A673 (cell line): ENCODE measurements at regions not wholly inside any gene's neighbourhood (a gene's known extent, or its start where the extent isn't known, plus 50 kb on each side); places are given as distances from the start of the nearest gene placed in this dataset.

Source experiments
- EZH2 ChIP-seq: fragments of 200-600 bp; sonication (generic); IDR thresholded peaks from 2 replicates; pipeline ENCODE4 v1.6.1; 2017; ENCODE audit warnings: borderline replicate concordance, low read depth, mild to moderate bottlenecking, mixed read lengths, antibody characterized with exemption, low read length; ENCODE audit not compliant: poor library complexity, severe bottlenecking
- TF ChIP-seq, protein P1 (sequence below): fragments of 300-800, 200-600 bp; sonication (generic); conservative IDR thresholded peaks from 2 replicates; pipeline ENCODE4 v1.5.1; 2017; ENCODE audit warnings: low read depth, mild to moderate bottlenecking, antibody characterized with exemption, low read length, moderate library complexity, mixed read lengths

DNA sequence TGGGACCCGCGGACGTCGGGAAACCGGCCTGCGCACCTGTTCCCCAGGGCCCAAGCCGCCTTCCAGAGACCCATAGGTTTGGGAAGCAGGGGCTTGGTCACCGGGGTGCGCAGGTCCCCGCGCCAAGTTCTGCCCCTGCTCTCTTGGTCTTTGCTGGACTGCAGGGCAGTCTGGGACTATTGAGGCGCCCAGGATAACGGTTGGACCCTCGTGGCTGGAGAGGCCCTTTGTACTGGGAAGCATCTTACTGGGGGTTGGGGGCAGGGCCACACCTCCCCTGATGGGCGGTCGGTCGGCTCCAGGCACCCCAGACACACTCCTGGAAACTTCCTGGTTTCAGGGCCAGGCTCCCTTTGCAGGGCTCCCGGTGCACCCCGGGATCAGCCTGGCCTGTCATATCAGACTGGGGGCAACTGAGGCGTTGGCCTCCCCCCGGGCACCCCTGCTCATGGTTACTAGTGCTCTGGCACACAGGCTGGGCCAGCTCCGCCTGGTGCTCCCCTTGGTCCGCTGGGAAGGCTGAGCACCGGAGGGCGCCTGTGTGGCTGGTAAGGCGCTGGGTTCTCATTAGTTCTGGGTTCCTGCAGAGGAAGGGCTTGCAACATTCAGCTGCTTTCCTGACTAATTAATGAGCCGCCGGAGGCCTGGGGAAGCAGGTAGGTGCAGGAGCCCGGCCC is 1250.5 kb downstream of the BRD1 start:
- TF ChIP-seq, protein P1, sequence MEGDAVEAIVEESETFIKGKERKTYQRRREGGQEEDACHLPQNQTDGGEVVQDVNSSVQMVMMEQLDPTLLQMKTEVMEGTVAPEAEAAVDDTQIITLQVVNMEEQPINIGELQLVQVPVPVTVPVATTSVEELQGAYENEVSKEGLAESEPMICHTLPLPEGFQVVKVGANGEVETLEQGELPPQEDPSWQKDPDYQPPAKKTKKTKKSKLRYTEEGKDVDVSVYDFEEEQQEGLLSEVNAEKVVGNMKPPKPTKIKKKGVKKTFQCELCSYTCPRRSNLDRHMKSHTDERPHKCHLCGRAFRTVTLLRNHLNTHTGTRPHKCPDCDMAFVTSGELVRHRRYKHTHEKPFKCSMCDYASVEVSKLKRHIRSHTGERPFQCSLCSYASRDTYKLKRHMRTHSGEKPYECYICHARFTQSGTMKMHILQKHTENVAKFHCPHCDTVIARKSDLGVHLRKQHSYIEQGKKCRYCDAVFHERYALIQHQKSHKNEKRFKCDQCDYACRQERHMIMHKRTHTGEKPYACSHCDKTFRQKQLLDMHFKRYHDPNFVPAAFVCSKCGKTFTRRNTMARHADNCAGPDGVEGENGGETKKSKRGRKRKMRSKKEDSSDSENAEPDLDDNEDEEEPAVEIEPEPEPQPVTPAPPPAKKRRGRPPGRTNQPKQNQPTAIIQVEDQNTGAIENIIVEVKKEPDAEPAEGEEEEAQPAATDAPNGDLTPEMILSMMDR: peak; percentile 30; the same call in 1 of the 2 replicates
- TF ChIP-seq EZH2: no peak
